GM21737 (cell line): ENCODE measurements at regions not wholly inside any gene's neighbourhood (a gene's known extent, or its start where the extent isn't known, plus 50 kb on each side); places are given as distances from the start of the nearest gene placed in this dataset.

Source experiments
- ATAC-seq: cut with Tn5 transposase; IDR thresholded peaks from one replicate; pipeline ENCODE4 v1.9.1; 2021; ENCODE audit warnings: mild to moderate bottlenecking, moderate library complexity; ENCODE audit not compliant: unreplicated experiment

- no peak for ATAC-seq
These were observed 126.7 kb downstream of the DKK1 start for GRCh38 chr10:52440612-52441285.

- no peak for ATAC-seq
These were observed 128.5 kb downstream of the DKK1 start for GRCh38 chr10:52442576-52442975.

- no peak for ATAC-seq
These were observed 129.6 kb downstream of the DKK1 start for GRCh38 chr10:52443419-52444388.

GRCh38 chr10:52446391-52446790 lies 132.3 kb downstream of the DKK1 start:
- ATAC-seq, result no peak

GRCh38 chr10:52447931-52448353 lies 133.9 kb downstream of the DKK1 start:
- no peak for ATAC-seq

GRCh38 chr10:52450762-52451291 lies 136.7 kb downstream of the DKK1 start:
- no peak for ATAC-seq

- ATAC-seq, result no peak
These were observed 137.7 kb downstream of the DKK1 start for GRCh38 chr10:52451817-52452216.

- ATAC-seq, result no peak
These were observed 138.8 kb downstream of the DKK1 start for GRCh38 chr10:52452600-52453493.

- ATAC-seq, result no peak
These were observed 139.4 kb downstream of the DKK1 start for GRCh38 chr10:52453501-52453900.

GRCh38 chr10:52454491-52454890 lies 140.4 kb downstream of the DKK1 start:
- no peak for ATAC-seq

GRCh38 chr10:52455098-52455497 lies 141.0 kb downstream of the DKK1 start:
- no peak for ATAC-seq

- no peak for ATAC-seq
These were observed 145.0 kb downstream of the DKK1 start for GRCh38 chr10:52459097-52459496.

GRCh38 chr10:52463826-52464225 lies 149.7 kb downstream of the DKK1 start:
- ATAC-seq, result no peak

- ATAC-seq, result no peak
These were observed 150.5 kb downstream of the DKK1 start for GRCh38 chr10:52464368-52465124.

GRCh38 chr10:52465202-52465601 lies 151.1 kb downstream of the DKK1 start:
- ATAC-seq, result no peak

- ATAC-seq, result no peak
These were observed 152.4 kb downstream of the DKK1 start for GRCh38 chr10:52466464-52466863.

- ATAC-seq, result no peak
These were observed 156.1 kb downstream of the DKK1 start for GRCh38 chr10:52469970-52470705.

GRCh38 chr10:52472406-52473146 lies 158.5 kb downstream of the DKK1 start:
- ATAC-seq, result no peak

- no peak for ATAC-seq
These were observed 160.2 kb downstream of the DKK1 start for GRCh38 chr10:52474265-52474664.
